ENCODE measurements at regions not wholly inside any gene's neighbourhood (a gene's known extent, or its start where the extent isn't known, plus 50 kb on each side); places are given as distances from the start of the nearest gene placed in this dataset.

DNA sequence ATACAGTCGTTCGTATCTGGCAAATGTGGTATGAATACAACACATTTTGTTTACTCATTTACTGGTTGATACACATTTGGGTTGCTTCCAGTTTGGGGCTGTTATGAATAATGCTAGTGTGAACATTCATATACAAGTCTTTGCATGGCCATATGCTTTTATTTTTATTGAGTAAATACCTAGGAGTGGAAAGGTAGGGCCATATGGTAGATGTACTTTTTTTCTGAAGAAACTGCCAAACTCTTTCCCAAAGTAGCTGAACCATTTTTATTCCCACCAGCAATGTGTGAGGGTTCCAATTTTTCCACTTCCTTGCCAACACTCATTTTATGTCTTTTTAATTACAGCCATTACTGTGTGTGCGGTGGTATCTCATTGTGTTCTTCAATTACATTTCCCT is 496.2 kb upstream of the NRXN1 start:
- TF ChIP-seq EZH2 (optimal IDR thresholded peaks at IDR 0.05; ENCODE audit: low read depth, low read length) = no peak
- TF ChIP-seq, protein P1, sequence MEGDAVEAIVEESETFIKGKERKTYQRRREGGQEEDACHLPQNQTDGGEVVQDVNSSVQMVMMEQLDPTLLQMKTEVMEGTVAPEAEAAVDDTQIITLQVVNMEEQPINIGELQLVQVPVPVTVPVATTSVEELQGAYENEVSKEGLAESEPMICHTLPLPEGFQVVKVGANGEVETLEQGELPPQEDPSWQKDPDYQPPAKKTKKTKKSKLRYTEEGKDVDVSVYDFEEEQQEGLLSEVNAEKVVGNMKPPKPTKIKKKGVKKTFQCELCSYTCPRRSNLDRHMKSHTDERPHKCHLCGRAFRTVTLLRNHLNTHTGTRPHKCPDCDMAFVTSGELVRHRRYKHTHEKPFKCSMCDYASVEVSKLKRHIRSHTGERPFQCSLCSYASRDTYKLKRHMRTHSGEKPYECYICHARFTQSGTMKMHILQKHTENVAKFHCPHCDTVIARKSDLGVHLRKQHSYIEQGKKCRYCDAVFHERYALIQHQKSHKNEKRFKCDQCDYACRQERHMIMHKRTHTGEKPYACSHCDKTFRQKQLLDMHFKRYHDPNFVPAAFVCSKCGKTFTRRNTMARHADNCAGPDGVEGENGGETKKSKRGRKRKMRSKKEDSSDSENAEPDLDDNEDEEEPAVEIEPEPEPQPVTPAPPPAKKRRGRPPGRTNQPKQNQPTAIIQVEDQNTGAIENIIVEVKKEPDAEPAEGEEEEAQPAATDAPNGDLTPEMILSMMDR (IDR thresholded peaks at IDR 0.05; ENCODE audit: low read length) = no peak
- no peak for TF ChIP-seq EZH2phosphoT487 (IDR thresholded peaks at IDR 0.05; ENCODE audit: low read length)
